Mesendoderm (in vitro differentiated cells): ENCODE measurements at regions not wholly inside any gene's neighbourhood (a gene's known extent, or its start where the extent isn't known, plus 50 kb on each side); places are given as distances from the start of the nearest gene placed in this dataset.

Experiments used
- DNase-seq: peaks from one replicate; pipeline ENCODE4 v3.0.0; 2013
- H2AK5ac ChIP-seq: 2 replicates; pipeline ENCODE4 v1.6.1; 2013; ENCODE audit warnings: low read length, inconsistent platforms
- H2BK120ac ChIP-seq: 2 replicates; pipeline ENCODE4 v1.6.1; 2013; ENCODE audit warnings: low read depth, mild to moderate bottlenecking, low read length, moderate library complexity, mixed read lengths
- H2BK15ac ChIP-seq: replicated peaks from 2 replicates; pipeline ENCODE4 v1.6.1; 2013; ENCODE audit warnings: low read depth, mild to moderate bottlenecking, moderate library complexity
- H2BK5ac ChIP-seq: 2 replicates; pipeline ENCODE4 v1.6.1; 2013; ENCODE audit warnings: low read length, inconsistent platforms
- H3K18ac ChIP-seq: 2 replicates; pipeline ENCODE4 v1.6.1; 2013; ENCODE audit warnings: mild to moderate bottlenecking, low read length, mixed read lengths
- H3K23ac ChIP-seq: one replicate; pipeline ENCODE4 v1.6.1; 2013; ENCODE audit warnings: low read length
- H3K27ac ChIP-seq: 2 replicates; pipeline ENCODE4 v1.5.1; 2013; ENCODE audit warnings: low read depth, mild to moderate bottlenecking, inconsistent platforms, low read length, moderate library complexity
- H3K27me3 ChIP-seq: 2 replicates; pipeline ENCODE4 v1.6.1; 2013; ENCODE audit warnings: low read length, control low read depth, mild to moderate bottlenecking, inconsistent platforms; ENCODE audit not compliant: insufficient read depth, poor library complexity
- H3K36me3 ChIP-seq: 2 replicates; pipeline ENCODE4 v1.6.1; 2013; ENCODE audit warnings: low read length, inconsistent platforms; ENCODE audit not compliant: control insufficient read depth, insufficient read depth
- H3K4ac ChIP-seq: one replicate; pipeline ENCODE4 v1.6.1; 2013; ENCODE audit warnings: low read depth, mild to moderate bottlenecking, low read length, moderate library complexity
- H3K4me1 ChIP-seq: 2 replicates; pipeline ENCODE4 v1.6.1; 2013; ENCODE audit warnings: low read depth, low read length, inconsistent platforms; ENCODE audit not compliant: control insufficient read depth
- H3K4me2 ChIP-seq: 2 replicates; pipeline ENCODE4 v1.6.1; 2013; ENCODE audit warnings: low read length
- H3K4me3 ChIP-seq: 2 replicates; pipeline ENCODE4 v1.5.1; 2013; ENCODE audit warnings: mild to moderate bottlenecking, low read length
- H3K56ac ChIP-seq: one replicate; pipeline ENCODE4 v1.6.1; 2013; ENCODE audit warnings: low read length
- H3K79me1 ChIP-seq: 2 replicates; pipeline ENCODE4 v1.6.1; 2013; ENCODE audit warnings: low read length, inconsistent platforms
- H3K79me2 ChIP-seq: 2 replicates; pipeline ENCODE4 v1.6.1; 2013; ENCODE audit warnings: mild to moderate bottlenecking, low read length; ENCODE audit not compliant: control insufficient read depth, insufficient read depth
- H3K9ac ChIP-seq: 2 replicates; pipeline ENCODE4 v1.6.1; 2013; ENCODE audit warnings: low read length, inconsistent platforms
- H4K5ac ChIP-seq: one replicate; pipeline ENCODE4 v1.6.1; 2013; ENCODE audit warnings: low read length
- H4K8ac ChIP-seq: one replicate; pipeline ENCODE4 v1.6.1; 2013; ENCODE audit warnings: low read depth, mild to moderate bottlenecking, control low read depth, low read length, moderate library complexity
- WGBS: extraction: QIAGEN DNeasy Blood & Tissue Kit; methylation state at CpG from one replicate; pipeline ENCODE4 v1.1.7; 2013; ENCODE audit warnings: low lambda C conversion rate, missing lambda C conversion rate; ENCODE audit not compliant: insufficient coverage; ENCODE audit errors: extremely low coverage; 5-methylcytosine and 5-hydroxymethylcytosine counted together

- no peaks in the 10 kb centered on the region for H3K79me1 ChIP-seq
- no peak overlapping the region for H2BK15ac ChIP-seq
- H3K56ac ChIP-seq = no peak overlapping the region
- no peak for DNase-seq
- H4K5ac ChIP-seq = no peak overlapping the region
- H2AK5ac ChIP-seq = no peak overlapping the region
- H2BK5ac ChIP-seq = no peak overlapping the region
- H3K9ac ChIP-seq = no peak overlapping the region
- no peak overlapping the region for H2BK120ac ChIP-seq
- H4K8ac ChIP-seq = no peak overlapping the region
- WGBS = no CpG with 5 or more reads among the region's 4 CpGs
- no peaks in the 10 kb centered on the region for H3K36me3 ChIP-seq
- H3K23ac ChIP-seq = no peak overlapping the region
- H3K18ac ChIP-seq = no peak overlapping the region
- no peaks in the 10 kb centered on the region for H3K4me1 ChIP-seq
- no peaks in the 10 kb centered on the region for H3K27me3 ChIP-seq
- no peak overlapping the region for H3K4ac ChIP-seq
- H3K4me3 ChIP-seq = no peak overlapping the region
- H3K27ac ChIP-seq = no peak overlapping the region
- no peak overlapping the region for H3K4me2 ChIP-seq
- H3K79me2 ChIP-seq = no peaks in the 10 kb centered on the region
These were observed 80.6 kb downstream of the CCDC185 start for GRCh38 chr1:223473601-223474344.

DNA sequence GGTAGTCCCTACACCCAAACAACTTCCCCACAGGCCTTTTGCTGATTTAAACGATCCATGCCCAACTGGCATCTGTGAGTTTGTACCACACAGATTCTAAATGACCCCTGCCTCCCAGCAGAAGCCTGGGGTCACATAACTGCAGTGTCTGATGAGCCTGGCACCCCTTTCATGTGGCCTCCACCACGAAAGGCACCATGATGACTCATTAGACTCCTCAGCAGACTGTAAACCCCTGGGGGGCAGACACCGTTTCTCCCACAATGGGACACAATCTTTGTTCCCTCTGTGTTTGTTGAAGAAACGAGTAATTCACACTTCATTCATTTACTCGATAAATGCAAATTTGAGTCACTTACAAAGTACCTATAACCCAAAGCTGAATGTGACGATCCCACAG, 81.6 kb downstream of the CCDC185 start:
- Histone ChIP-seq H3K18ac (no peak overlapping the region), H3K79me1 (no peaks in the 10 kb centered on the region), H4K5ac (no peak overlapping the region), H3K4ac (no peak overlapping the region), H3K4me2 (no peak overlapping the region), H3K56ac (no peak overlapping the region), H3K4me1 (no peaks in the 10 kb centered on the region), H3K27me3 (no peaks in the 10 kb centered on the region), H4K8ac (no peak overlapping the region), H3K9ac (no peak overlapping the region), H2BK120ac (no peak overlapping the region), H3K36me3 (no peaks in the 10 kb centered on the region), H3K79me2 (no peaks in the 10 kb centered on the region), H3K23ac (no peak overlapping the region), H3K27ac (no peak overlapping the region), H3K4me3 (no peak overlapping the region), H2BK5ac (no peak overlapping the region), H2AK5ac (no peak overlapping the region), H2BK15ac (no peak overlapping the region)
- WGBS = no CpG with 5 or more reads among the region's 6 CpGs
- no peak for DNase-seq

DNA sequence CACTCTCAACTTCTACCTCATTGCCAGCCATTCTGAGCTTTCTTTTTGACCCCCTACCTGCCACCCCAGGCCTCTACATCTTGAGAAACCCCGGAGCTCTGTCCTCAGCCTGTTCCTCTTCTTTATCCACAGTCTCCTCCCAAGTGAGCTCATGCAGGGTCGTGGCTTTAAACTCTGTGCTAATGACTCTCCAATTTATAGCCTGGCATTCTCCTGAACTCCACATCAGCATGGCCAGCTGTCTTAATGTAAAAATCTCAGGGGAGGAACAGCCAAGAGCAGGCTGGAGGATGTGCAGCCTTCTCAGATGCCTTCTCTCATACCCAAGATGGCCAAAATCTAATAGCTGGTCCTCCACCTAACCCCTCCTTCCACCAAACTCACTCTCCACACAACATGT, 84.2 kb downstream of the CCDC185 start:
- Histone ChIP-seq H2BK5ac (no peak overlapping the region), H3K36me3 (no peaks in the 10 kb centered on the region), H3K56ac (no peak overlapping the region), H2BK15ac (no peak overlapping the region), H4K5ac (no peak overlapping the region), H3K27ac (no peak overlapping the region), H3K4me1 (no peaks in the 10 kb centered on the region), H3K4me3 (no peak overlapping the region), H3K4ac (no peak overlapping the region), H3K9ac (no peak overlapping the region), H4K8ac (no peak overlapping the region), H3K23ac (no peak overlapping the region), H3K4me2 (no peak overlapping the region), H2AK5ac (no peak overlapping the region), H3K27me3 (no peaks in the 10 kb centered on the region), H3K79me1 (no peaks in the 10 kb centered on the region), H2BK120ac (no peak overlapping the region), H3K18ac (no peak overlapping the region), H3K79me2 (no peaks in the 10 kb centered on the region)
- DNase-seq = no peak
- WGBS = no CpG with 5 or more reads among the region's 2 CpGs

DNA sequence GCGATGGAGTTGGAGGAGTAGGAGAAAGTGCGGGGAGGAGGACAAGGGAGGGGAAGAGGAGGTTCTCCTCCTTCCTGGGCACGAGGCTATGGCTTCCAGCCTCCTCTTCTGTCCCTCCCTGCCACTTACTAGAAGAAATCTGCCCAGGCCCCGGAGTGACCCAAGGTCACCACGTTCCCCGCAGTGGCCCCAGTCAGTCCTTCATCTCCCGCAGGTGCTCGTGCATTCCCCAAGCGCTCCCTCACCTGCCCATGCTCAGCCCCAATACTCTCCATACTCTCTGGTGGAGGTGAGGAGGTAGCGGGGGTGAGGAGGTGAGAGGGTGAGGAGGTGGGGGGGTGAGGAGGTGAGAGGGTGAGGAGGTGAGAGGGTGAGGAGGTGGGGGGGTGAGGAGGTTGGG, 85.4 kb downstream of the CCDC185 start:
- Histone ChIP-seq H3K36me3 (no peaks in the 10 kb centered on the region), H3K9ac (no peak overlapping the region), H4K8ac (no peak overlapping the region), H3K79me1 (no peaks in the 10 kb centered on the region), H3K56ac (no peak overlapping the region), H3K79me2 (no peaks in the 10 kb centered on the region), H3K27ac (no peak overlapping the region), H2AK5ac (no peak overlapping the region), H4K5ac (no peak overlapping the region), H3K4me1 (no peaks in the 10 kb centered on the region), H3K18ac (no peak overlapping the region), H3K27me3 (no peaks in the 10 kb centered on the region), H2BK15ac (no peak overlapping the region), H2BK5ac (no peak overlapping the region), H3K4me2 (no peak overlapping the region), H3K4me3 (no peak overlapping the region), H3K23ac (no peak overlapping the region), H2BK120ac (no peak overlapping the region), H3K4ac (no peak overlapping the region)
- 100% methylated on average over 2 of the region's 10 CpGs for WGBS
- DNase-seq = no peak

DNA sequence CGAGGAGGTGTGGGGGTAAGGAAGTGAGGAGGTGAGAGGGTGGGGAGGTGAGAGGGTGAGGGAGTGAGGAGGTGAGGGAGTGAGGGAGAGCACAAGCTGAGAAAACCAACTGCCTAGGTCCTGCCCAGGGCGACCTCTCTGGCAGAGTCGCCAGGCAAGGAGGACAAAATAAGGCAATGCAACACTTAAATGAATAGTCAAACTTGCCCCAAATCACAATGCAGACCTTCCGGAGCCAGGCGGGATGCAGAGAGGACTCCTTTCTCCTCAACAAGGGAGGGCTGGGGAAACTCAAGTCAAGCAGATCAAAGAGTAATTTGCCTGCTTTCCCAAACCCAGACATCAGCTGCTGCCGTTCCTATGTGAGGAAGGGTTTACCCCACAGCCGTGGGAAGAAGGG, 86.0 kb downstream of the CCDC185 start:
- H3K4me2 ChIP-seq = no peak overlapping the region
- no peak overlapping the region for H2BK120ac ChIP-seq
- no peak overlapping the region for H3K4ac ChIP-seq
- H3K36me3 ChIP-seq = no peaks in the 10 kb centered on the region
- no peak overlapping the region for H4K8ac ChIP-seq
- no peaks in the 10 kb centered on the region for H3K27me3 ChIP-seq
- 100% methylated on average over 1 of the region's 7 CpGs for WGBS
- H3K27ac ChIP-seq = no peak overlapping the region
- no peaks in the 10 kb centered on the region for H3K79me2 ChIP-seq
- no peak overlapping the region for H2BK5ac ChIP-seq
- no peaks in the 10 kb centered on the region for H3K4me1 ChIP-seq
- no peak overlapping the region for H3K9ac ChIP-seq
- H3K23ac ChIP-seq = no peak overlapping the region
- no peak for DNase-seq
- no peak overlapping the region for H4K5ac ChIP-seq
- no peak overlapping the region for H2BK15ac ChIP-seq
- H3K4me3 ChIP-seq = no peak overlapping the region
- no peak overlapping the region for H2AK5ac ChIP-seq
- H3K18ac ChIP-seq = no peak overlapping the region
- H3K79me1 ChIP-seq = no peaks in the 10 kb centered on the region
- peak overlapping the region; percentile 26 for H3K56ac ChIP-seq
